ENCODE measurements at regions not wholly inside any gene's neighbourhood (a gene's known extent, or its start where the extent isn't known, plus 50 kb on each side); places are given as distances from the start of the nearest gene placed in this dataset.

GRCh38 chr5:119785057-119785456 lies 155.7 kb downstream of the FAM170A start:
- Histone ChIP-seq H3K27me3 (ENCODE audit: control insufficient read depth, extremely low read depth, insufficient read depth, low read length) (no peaks in the 10 kb centered on the region), H2AFZ (ENCODE audit: control insufficient read depth, low read length) (no peak overlapping the region), H4K20me1 (ENCODE audit: control insufficient read depth, extremely low read depth, insufficient read depth, low read length) (no peaks in the 10 kb centered on the region), H3K79me2 (ENCODE audit: control insufficient read depth, insufficient read depth, low read length) (no peaks in the 10 kb centered on the region), H3K4me3 (ENCODE audit: control insufficient read depth in 2 of 3, extremely low read depth in 1 of 3, insufficient read depth in 2 of 3, low read depth in 1 of 3, low read length in 3 of 3) (no peak overlapping the region), H3K4me2 (ENCODE audit: control insufficient read depth, extremely low read depth, insufficient read depth, low read depth, low read length) (no peak overlapping the region), H3K4me1 (ENCODE audit: control insufficient read depth, extremely low read depth, insufficient read depth, low read length) (no peaks in the 10 kb centered on the region), H3K9ac (ENCODE audit: control insufficient read depth, extremely low read depth, insufficient read depth, low read length) (no peak overlapping the region), H3K27ac (ENCODE audit: control insufficient read depth, insufficient read depth, low read length) (no peak overlapping the region), H3K9me3 (ENCODE audit: control insufficient read depth, low read depth, low read length) (no peaks in the 10 kb centered on the region), H3K36me3 (ENCODE audit: control insufficient read depth in 2 of 2, extremely low read depth in 1 of 2, insufficient read depth in 2 of 2, low read length in 2 of 2) (no peaks in the 10 kb centered on the region), H3K9me1 (ENCODE audit: control insufficient read depth, extremely low read depth, insufficient read depth, low read length) (no peaks in the 10 kb centered on the region)
- dilution Hi-C loops (cut with MboI; ENCODE audit: extremely low pct_ligation_motif_present, low sequenced_read_pairs), result no loop called here
- no peak for FAIRE-seq
- TF ChIP-seq EZH2 (IDR thresholded peaks at IDR 0.05; ENCODE audit: low read length) (no peak), CTCF (optimal IDR thresholded peaks at IDR 0.05 in 1 of 3, IDR thresholded peaks at IDR 0.05 in 1 of 3, conservative IDR thresholded peaks at IDR 0.05 in 1 of 3; ENCODE audit: extremely low read depth in 1 of 3, insufficient read depth in 2 of 3, low read length in 3 of 3) (no peak)
- no peak for DNase-seq (ENCODE audit: low read depth, low spot score)

GRCh38 chr5:119789406-119790117 lies 160.2 kb downstream of the FAM170A start:
- no peak overlapping the region for H2AFZ ChIP-seq (ENCODE audit: control insufficient read depth, low read length)
- no peak overlapping the region for H3K4me2 ChIP-seq (ENCODE audit: control insufficient read depth, extremely low read depth, insufficient read depth, low read depth, low read length)
- H3K4me3 ChIP-seq (ENCODE audit: control insufficient read depth in 2 of 3, extremely low read depth in 1 of 3, insufficient read depth in 2 of 3, low read depth in 1 of 3, low read length in 3 of 3), result no peak overlapping the region
- H3K9ac ChIP-seq (ENCODE audit: control insufficient read depth, extremely low read depth, insufficient read depth, low read length), result no peak overlapping the region
- no peaks in the 10 kb centered on the region for H3K36me3 ChIP-seq (ENCODE audit: control insufficient read depth in 2 of 2, extremely low read depth in 1 of 2, insufficient read depth in 2 of 2, low read length in 2 of 2)
- no peaks in the 10 kb centered on the region for H3K27me3 ChIP-seq (ENCODE audit: control insufficient read depth, extremely low read depth, insufficient read depth, low read length)
- no peaks in the 10 kb centered on the region for H3K9me3 ChIP-seq (ENCODE audit: control insufficient read depth, low read depth, low read length)
- H3K4me1 ChIP-seq (ENCODE audit: control insufficient read depth, extremely low read depth, insufficient read depth, low read length), result no peaks in the 10 kb centered on the region
- no peak for TF ChIP-seq EZH2 (IDR thresholded peaks at IDR 0.05; ENCODE audit: low read length)
- TF ChIP-seq CTCF (optimal IDR thresholded peaks at IDR 0.05 in 1 of 3, IDR thresholded peaks at IDR 0.05 in 1 of 3, conservative IDR thresholded peaks at IDR 0.05 in 1 of 3; ENCODE audit: extremely low read depth in 1 of 3, insufficient read depth in 2 of 3, low read length in 3 of 3), result no peak
- dilution Hi-C loops (cut with MboI; ENCODE audit: extremely low pct_ligation_motif_present, low sequenced_read_pairs), result no loop called here
- H4K20me1 ChIP-seq (ENCODE audit: control insufficient read depth, extremely low read depth, insufficient read depth, low read length), result no peaks in the 10 kb centered on the region
- no peaks in the 10 kb centered on the region for H3K9me1 ChIP-seq (ENCODE audit: control insufficient read depth, extremely low read depth, insufficient read depth, low read length)
- FAIRE-seq (no peak), DNase-seq (ENCODE audit: low read depth, low spot score) (no peak)
- H3K79me2 ChIP-seq (ENCODE audit: control insufficient read depth, insufficient read depth, low read length), result no peaks in the 10 kb centered on the region
- H3K27ac ChIP-seq (ENCODE audit: control insufficient read depth, insufficient read depth, low read length), result no peak overlapping the region
